ENCODE measurements at regions not wholly inside any gene's neighbourhood (a gene's known extent, or its start where the extent isn't known, plus 50 kb on each side); places are given as distances from the start of the nearest gene placed in this dataset.

DNA sequence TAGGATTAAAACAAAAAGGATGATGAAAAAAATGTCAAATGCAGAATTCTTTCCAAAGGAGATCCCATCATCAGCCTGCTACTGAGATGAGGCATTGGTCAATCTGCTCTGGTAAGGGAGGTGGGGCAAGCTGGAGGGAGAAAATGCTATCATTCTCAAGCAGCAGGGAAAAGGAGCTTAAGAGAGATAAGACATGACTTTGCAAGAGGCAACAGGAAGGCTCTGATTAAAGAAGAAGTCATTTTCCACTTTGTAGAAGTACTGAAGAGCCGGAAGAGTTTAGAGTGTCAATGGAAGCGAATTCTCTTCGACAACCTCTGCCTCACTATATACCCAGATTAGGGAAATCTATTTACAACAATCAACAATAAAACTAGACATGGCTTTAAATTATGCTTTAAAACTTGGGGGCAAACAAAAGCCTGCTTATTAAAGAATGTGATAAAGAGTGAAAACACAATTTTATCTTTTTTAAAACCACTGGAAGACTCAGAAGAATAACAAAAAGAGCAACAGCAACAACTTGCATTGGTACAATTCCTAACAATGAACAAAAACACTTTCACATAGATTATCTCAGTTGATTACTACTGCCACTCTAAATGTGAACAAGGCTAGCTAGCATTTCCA is 81.8 kb upstream of the NANOGP8 start:
- DNase-seq (ENCODE audit: low read depth): no peak

DNA sequence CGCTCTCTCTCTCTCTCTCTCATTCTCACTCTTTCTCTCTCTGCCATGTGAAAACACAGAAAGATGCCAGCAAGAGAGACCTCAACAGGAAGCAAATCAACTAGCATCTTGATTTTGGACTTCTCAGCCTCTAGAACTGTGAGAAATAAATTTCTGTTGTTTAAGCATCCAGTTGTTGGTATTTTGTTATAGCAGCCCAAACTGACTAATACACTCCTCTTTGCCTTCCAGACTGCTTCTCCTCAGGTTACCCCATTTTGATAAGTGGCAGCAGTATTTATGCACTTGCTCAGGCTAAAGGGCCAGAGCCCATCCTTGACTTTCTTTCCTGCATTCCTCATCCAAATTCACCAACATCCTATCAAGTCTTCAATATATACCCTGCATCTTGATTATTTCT is 76.6 kb upstream of the NANOGP8 start:
- DNase-seq (ENCODE audit: low read depth): no peak

GRCh38 chr15:35159170-35159569 is 74.1 kb upstream of the NANOGP8 start:
- DNase-seq (ENCODE audit: low read depth): no peak

- DNase-seq (ENCODE audit: low read depth): no peak
Measured at GRCh38 chr15:35151782-35152181, 66.7 kb upstream of the NANOGP8 start.

DNA sequence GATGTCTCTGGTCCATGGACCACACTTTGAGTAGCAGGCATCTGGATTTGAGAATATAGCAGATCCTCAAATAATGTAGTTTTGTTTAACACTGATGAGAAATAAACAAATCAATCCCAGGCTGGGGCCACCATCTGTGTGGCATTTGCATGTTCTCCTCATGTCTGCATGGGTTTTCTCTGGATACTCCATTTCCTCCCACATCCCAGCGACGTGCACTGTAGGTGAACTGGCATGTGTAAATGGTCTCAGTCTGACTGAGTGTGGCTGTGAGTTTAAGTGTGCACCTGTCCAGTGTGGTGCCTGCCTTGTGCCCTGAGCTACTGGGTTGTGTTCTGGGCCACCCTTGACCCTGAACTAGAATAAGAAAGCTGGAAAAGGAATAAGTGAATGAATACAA is 66.3 kb upstream of the NANOGP8 start:
- DNase-seq (ENCODE audit: low read depth): no peak

DNA sequence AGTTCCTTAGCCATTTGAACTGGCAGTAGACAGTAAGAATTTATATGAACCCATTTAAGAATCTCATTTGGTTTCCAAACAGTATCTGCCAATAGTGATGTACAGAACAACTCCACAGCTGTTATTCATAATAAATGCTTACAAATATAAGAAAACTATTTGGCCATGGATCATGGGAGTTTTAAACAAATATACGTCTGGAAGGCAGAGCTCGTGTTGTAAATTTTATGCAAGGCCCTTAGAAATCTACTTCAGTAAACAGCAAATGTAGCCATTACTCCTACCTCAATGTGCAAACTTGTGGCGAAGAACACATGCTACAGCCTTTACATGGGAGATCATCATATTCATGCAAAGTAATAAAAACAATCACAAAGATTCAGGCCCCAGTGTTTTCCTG is 65.3 kb upstream of the NANOGP8 start:
- no peak for DNase-seq (ENCODE audit: low read depth)

DNA sequence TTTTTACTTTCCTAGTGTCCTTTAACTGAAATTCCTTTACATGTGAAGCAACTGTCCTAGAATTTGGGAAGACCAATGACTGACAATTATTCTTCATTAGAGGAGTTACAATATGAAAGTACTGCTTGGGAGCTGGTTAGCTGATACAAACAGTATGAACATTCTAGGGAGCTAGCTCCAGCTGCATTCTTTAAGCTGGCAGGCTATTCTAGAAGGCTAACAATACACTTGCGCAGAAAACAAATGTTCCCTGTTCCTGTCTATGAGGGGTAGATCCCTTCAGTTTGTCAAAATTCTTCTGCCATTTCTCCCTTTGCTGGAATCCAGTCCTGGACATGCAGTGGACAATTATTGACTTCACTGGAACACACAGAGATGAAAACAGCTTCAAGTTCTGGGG is 60.2 kb upstream of the NANOGP8 start:
- no peak for DNase-seq (ENCODE audit: low read depth)

DNA sequence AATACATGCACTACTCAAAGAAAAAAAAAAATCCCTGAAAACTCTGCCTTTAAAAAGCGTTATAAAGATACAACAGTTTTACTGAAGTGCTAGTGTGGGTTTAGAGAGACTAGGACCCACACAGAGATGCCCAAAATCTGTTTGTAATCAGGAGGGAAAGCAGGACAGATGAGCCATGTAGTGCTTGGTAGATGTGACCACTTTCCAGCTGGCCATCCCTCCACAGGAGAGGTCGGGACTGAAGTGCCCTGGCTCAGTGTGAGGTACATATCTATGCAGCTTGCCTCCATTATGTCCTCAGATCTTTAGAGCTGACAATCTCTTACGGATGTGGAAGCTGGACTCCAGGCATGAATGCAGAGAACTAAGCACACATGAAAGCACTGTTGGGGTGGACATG is 57.5 kb upstream of the NANOGP8 start:
- DNase-seq (ENCODE audit: low read depth): no peak

- peak; percentile 14 for DNase-seq (ENCODE audit: low read depth)
Measured at GRCh38 chr15:35141743-35142471, 56.8 kb upstream of the NANOGP8 start.

- DNase-seq (ENCODE audit: low read depth): no peak
Measured at GRCh38 chr15:35139822-35140221, 54.7 kb upstream of the NANOGP8 start.

DNA sequence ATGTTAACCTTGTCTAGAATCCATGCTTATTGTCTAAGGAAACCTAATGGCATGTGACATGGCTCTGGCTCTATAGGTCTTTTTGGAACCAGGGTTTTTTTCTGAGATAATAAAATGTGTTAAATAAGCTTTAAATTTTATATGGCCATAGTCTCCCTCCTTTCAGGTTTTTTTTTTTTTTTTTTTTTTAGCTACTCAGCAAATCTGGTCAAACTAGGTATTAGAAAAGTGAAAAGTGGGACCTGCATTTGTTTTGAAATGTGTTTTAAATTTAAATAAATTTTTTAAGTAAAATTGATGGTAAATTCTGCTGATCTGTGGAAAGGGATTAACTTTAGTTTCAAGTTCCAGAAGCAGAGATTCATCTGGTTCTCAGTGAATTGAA is 52.1 kb upstream of the NANOGP8 start:
- DNase-seq (ENCODE audit: low read depth): no peak

DNA sequence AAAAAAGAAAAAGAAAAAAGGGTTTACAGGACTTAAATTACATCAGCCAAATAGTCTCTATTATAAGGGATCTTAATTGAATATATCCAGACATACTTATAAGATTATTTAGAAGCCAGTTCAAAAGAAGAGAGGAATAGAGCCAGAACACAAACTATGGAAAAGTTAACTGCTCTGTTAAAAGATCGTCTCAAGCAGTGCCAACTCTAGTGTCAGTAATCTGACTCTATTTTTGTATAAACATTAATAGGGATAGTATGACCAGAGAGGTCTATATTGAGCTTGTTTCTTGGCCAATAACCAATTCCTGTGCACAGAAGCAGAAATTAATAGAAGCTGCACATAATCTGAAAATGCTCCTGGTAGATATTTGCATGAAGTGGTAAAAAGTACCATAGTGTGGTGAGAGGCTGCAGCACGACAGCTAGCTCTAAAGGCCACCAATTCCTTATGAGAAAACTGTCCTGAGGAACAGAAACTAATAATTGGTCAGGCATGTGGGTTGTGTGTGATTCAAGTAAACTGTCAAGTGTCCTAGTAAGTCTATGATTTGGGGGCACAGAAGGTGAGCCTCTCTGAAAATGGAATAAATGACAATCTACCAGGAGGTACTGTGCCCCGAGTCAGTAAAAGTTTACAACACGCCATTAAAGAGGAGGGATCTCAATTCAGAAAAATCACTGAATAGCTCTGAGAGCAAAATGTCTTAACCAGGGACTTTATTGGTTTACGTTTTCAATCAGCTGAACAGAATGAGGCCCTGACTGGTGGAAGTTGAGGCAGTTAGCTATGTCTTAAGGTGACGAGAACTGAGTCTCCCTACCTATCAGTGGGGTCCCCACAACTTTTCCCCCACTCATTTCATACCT is 51.5 kb upstream of the NANOGP8 start:
- no peak for DNase-seq (ENCODE audit: low read depth)

Data from myocyte (in vitro differentiated cells).